NCI-H1105 treated with DMSO at 0.1 percent for 48 hours (cell line): ENCODE measurements at regions not wholly inside any gene's neighbourhood (a gene's known extent, or its start where the extent isn't known, plus 50 kb on each side); places are given as distances from the start of the nearest gene placed in this dataset.
"Not testable (repeated sequence)": the region's sequence is repeated elsewhere in the genome, so short reads cannot be mapped to it uniquely, and the experiment has no call there.

ENCODE experiments used
- DNase-seq: peaks from one replicate; lab custom pipeline; 2025; lab: John Stamatoyannopoulos, UW

GRCh38 chr10:8128511-8128910 lies 74.0 kb downstream of the GATA3 start:
- no peak for DNase-seq

- DNase-seq = no peak
These were observed 75.0 kb downstream of the GATA3 start for GRCh38 chr10:8129438-8129837.

- DNase-seq = no peak
These were observed 76.8 kb downstream of the GATA3 start for GRCh38 chr10:8130973-8131911.

- DNase-seq = no peak
These were observed 78.7 kb downstream of the GATA3 start for GRCh38 chr10:8133146-8133545.

- no peak for DNase-seq
These were observed 82.2 kb downstream of the GATA3 start for GRCh38 chr10:8136736-8137135.

GRCh38 chr10:8137272-8137681 lies 82.8 kb downstream of the GATA3 start:
- no peak for DNase-seq

GRCh38 chr10:8137726-8138125 lies 83.2 kb downstream of the GATA3 start:
- no peak for DNase-seq

GRCh38 chr10:8138471-8138870 lies 84.0 kb downstream of the GATA3 start:
- no peak for DNase-seq

- no peak for DNase-seq
These were observed 90.0 kb downstream of the GATA3 start for GRCh38 chr10:8144496-8144895.

GRCh38 chr10:8146650-8147049 lies 92.2 kb downstream of the GATA3 start:
- DNase-seq = no peak

- no peak for DNase-seq
These were observed 95.5 kb downstream of the GATA3 start for GRCh38 chr10:8149991-8150390.

- no peak for DNase-seq
These were observed 96.0 kb downstream of the GATA3 start for GRCh38 chr10:8150401-8150905.

- no peak for DNase-seq
These were observed 96.6 kb downstream of the GATA3 start for GRCh38 chr10:8151086-8151485.

- DNase-seq = no peak
These were observed 102.4 kb downstream of the GATA3 start for GRCh38 chr10:8156918-8157317.

- peak; percentile 28 for DNase-seq
These were observed 103.9 kb downstream of the GATA3 start for GRCh38 chr10:8158193-8159071.

- peak; percentile 6 for DNase-seq
These were observed 105.1 kb downstream of the GATA3 start for GRCh38 chr10:8159341-8160165.

- no peak for DNase-seq
These were observed 109.3 kb downstream of the GATA3 start for GRCh38 chr10:8163824-8164223.

GRCh38 chr10:8164640-8165039 lies 110.2 kb downstream of the GATA3 start:
- DNase-seq = not testable (repeated sequence)

GRCh38 chr10:8168836-8169235 lies 114.3 kb downstream of the GATA3 start:
- DNase-seq = no peak

- no peak for DNase-seq
These were observed 116.5 kb downstream of the GATA3 start for GRCh38 chr10:8171008-8171407.

- DNase-seq = no peak
These were observed 118.1 kb downstream of the GATA3 start for GRCh38 chr10:8172604-8173003.
